ENCODE measurements at regions not wholly inside any gene's neighbourhood (a gene's known extent, or its start where the extent isn't known, plus 50 kb on each side); places are given as distances from the start of the nearest gene placed in this dataset.

DNA sequence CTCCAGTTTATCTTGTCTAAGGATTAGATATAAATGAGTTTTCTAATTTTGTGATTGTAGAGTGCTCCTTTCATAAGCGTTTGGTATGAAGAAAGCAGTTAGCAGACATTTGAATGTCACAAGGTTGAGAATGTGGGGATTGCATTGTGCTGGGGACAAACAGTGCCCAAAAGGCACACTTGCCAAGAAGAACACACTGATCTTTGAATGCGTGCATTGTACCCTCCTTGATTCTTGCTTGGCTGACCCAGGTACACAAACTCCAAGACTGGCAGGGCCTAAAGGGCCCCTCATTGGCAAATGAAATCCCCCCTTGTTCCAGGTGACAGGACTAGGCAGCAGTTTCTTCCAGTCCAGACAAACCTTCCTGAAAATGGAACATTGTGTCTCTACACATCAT, 96.9 kb upstream of the LIFR start:
- H3K27me3 ChIP-seq (ENCODE audit: insufficient read depth, low read length, poor library complexity, severe bottlenecking): peaks cover 12% of the 10 kb centered on the region
- no peak overlapping the region for H3K4me3 ChIP-seq (ENCODE audit: low read length, poor library complexity, severe bottlenecking)
- no peak overlapping the region for H3K9ac ChIP-seq (ENCODE audit: low read depth, low read length, poor library complexity, severe bottlenecking)
- no peaks in the 10 kb centered on the region for H3F3A ChIP-seq (ENCODE audit: low read depth)
- TF ChIP-seq, protein P1, sequence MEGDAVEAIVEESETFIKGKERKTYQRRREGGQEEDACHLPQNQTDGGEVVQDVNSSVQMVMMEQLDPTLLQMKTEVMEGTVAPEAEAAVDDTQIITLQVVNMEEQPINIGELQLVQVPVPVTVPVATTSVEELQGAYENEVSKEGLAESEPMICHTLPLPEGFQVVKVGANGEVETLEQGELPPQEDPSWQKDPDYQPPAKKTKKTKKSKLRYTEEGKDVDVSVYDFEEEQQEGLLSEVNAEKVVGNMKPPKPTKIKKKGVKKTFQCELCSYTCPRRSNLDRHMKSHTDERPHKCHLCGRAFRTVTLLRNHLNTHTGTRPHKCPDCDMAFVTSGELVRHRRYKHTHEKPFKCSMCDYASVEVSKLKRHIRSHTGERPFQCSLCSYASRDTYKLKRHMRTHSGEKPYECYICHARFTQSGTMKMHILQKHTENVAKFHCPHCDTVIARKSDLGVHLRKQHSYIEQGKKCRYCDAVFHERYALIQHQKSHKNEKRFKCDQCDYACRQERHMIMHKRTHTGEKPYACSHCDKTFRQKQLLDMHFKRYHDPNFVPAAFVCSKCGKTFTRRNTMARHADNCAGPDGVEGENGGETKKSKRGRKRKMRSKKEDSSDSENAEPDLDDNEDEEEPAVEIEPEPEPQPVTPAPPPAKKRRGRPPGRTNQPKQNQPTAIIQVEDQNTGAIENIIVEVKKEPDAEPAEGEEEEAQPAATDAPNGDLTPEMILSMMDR (conservative IDR thresholded peaks at IDR 0.05; ENCODE audit: low read length): no peak
- TF ChIP-seq EZH2phosphoT487 (IDR thresholded peaks at IDR 0.05; ENCODE audit: borderline replicate concordance): no peak
- H3K9me2 ChIP-seq (replicated peaks; ENCODE audit: low read depth, low read length): no peaks in the 10 kb centered on the region
- no peaks in the 10 kb centered on the region for H3K9me3 ChIP-seq (ENCODE audit: insufficient read depth, low read depth, low read length)
- H2AFZ ChIP-seq (ENCODE audit: low read length): no peak overlapping the region
- H3K4me1 ChIP-seq (ENCODE audit: insufficient read depth, low read length, poor library complexity, severe bottlenecking): no peaks in the 10 kb centered on the region
- no peaks in the 10 kb centered on the region for H4K20me1 ChIP-seq (ENCODE audit: insufficient read depth, low read length, poor library complexity, severe bottlenecking)
- H3K79me2 ChIP-seq (ENCODE audit: insufficient read depth, low read length): no peaks in the 10 kb centered on the region
- H3K4me2 ChIP-seq (ENCODE audit: low read depth, low read length, poor library complexity, severe bottlenecking): no peak overlapping the region
- H3K36me3 ChIP-seq (ENCODE audit: insufficient read depth, low read length): no peaks in the 10 kb centered on the region

DNA sequence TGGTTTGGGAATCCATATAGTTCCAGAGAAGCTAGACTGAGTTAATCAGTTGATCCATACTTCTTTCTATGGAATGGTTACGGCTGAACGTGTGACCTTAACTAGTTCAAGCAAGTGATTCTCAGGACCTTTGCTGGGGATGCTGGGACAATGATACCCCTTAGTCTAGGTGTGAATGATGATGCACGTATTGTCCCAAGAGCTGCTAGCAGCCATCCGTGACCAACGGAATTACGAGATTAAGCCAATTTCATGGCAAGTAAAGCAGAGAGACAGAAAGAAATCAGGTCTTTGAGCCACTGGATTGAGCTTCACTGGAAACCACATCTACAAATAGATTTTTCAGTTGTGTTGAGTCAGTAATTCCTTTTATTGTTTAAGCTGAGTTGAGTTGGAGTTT, 99.2 kb upstream of the LIFR start:
- H3K36me3 ChIP-seq (ENCODE audit: insufficient read depth, low read length): no peaks in the 10 kb centered on the region
- no peak for TF ChIP-seq EZH2phosphoT487 (IDR thresholded peaks at IDR 0.05; ENCODE audit: borderline replicate concordance)
- TF ChIP-seq, protein P1 (conservative IDR thresholded peaks at IDR 0.05; ENCODE audit: low read length): no peak
- H3K4me3 ChIP-seq (ENCODE audit: low read length, poor library complexity, severe bottlenecking): no peak overlapping the region
- no peaks in the 10 kb centered on the region for H3K9me2 ChIP-seq (replicated peaks; ENCODE audit: low read depth, low read length)
- H2AFZ ChIP-seq (ENCODE audit: low read length): no peak overlapping the region
- H4K20me1 ChIP-seq (ENCODE audit: insufficient read depth, low read length, poor library complexity, severe bottlenecking): no peaks in the 10 kb centered on the region
- H3F3A ChIP-seq (ENCODE audit: low read depth): no peaks in the 10 kb centered on the region
- H3K79me2 ChIP-seq (ENCODE audit: insufficient read depth, low read length): no peaks in the 10 kb centered on the region
- no peaks in the 10 kb centered on the region for H3K9me3 ChIP-seq (ENCODE audit: insufficient read depth, low read depth, low read length)
- H3K27me3 ChIP-seq (ENCODE audit: insufficient read depth, low read length, poor library complexity, severe bottlenecking): peaks cover 16% of the 10 kb centered on the region
- no peak overlapping the region for H3K9ac ChIP-seq (ENCODE audit: low read depth, low read length, poor library complexity, severe bottlenecking)
- no peaks in the 10 kb centered on the region for H3K4me1 ChIP-seq (ENCODE audit: insufficient read depth, low read length, poor library complexity, severe bottlenecking)
- H3K4me2 ChIP-seq (ENCODE audit: low read depth, low read length, poor library complexity, severe bottlenecking): no peak overlapping the region

DNA sequence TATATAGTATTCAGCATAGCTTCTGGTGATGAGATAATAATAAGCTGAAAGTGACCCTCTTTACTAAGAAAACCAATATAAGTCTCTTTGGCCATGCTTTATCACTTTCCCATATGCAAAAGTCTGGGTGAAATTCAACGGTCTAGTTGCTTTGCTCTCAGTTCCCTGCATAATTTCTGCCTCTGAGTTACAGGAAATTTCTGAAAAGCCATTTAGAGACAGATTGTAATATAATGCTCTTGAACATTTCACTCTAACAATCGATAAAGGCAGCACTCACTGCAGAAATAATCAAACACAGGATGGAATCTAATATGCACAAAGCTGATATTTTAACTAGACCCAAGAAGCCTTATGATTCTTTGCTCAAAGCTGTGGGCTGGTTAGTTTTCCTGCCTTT, 100.1 kb upstream of the LIFR start:
- no peak overlapping the region for H3K9ac ChIP-seq (ENCODE audit: low read depth, low read length, poor library complexity, severe bottlenecking)
- TF ChIP-seq, protein P1 (conservative IDR thresholded peaks at IDR 0.05; ENCODE audit: low read length): no peak
- TF ChIP-seq EZH2phosphoT487 (IDR thresholded peaks at IDR 0.05; ENCODE audit: borderline replicate concordance): no peak
- no peaks in the 10 kb centered on the region for H4K20me1 ChIP-seq (ENCODE audit: insufficient read depth, low read length, poor library complexity, severe bottlenecking)
- H3K27me3 ChIP-seq (ENCODE audit: insufficient read depth, low read length, poor library complexity, severe bottlenecking): peaks cover 16% of the 10 kb centered on the region
- H3K4me2 ChIP-seq (ENCODE audit: low read depth, low read length, poor library complexity, severe bottlenecking): no peak overlapping the region
- H3F3A ChIP-seq (ENCODE audit: low read depth): no peaks in the 10 kb centered on the region
- no peaks in the 10 kb centered on the region for H3K4me1 ChIP-seq (ENCODE audit: insufficient read depth, low read length, poor library complexity, severe bottlenecking)
- H3K9me2 ChIP-seq (replicated peaks; ENCODE audit: low read depth, low read length): no peaks in the 10 kb centered on the region
- no peak overlapping the region for H3K4me3 ChIP-seq (ENCODE audit: low read length, poor library complexity, severe bottlenecking)
- H3K79me2 ChIP-seq (ENCODE audit: insufficient read depth, low read length): no peaks in the 10 kb centered on the region
- no peaks in the 10 kb centered on the region for H3K36me3 ChIP-seq (ENCODE audit: insufficient read depth, low read length)
- no peak overlapping the region for H2AFZ ChIP-seq (ENCODE audit: low read length)
- no peaks in the 10 kb centered on the region for H3K9me3 ChIP-seq (ENCODE audit: insufficient read depth, low read depth, low read length)
